IMR-90 (cell line): ENCODE measurements at regions not wholly inside any gene's neighbourhood (a gene's known extent, or its start where the extent isn't known, plus 50 kb on each side); places are given as distances from the start of the nearest gene placed in this dataset.
"Not testable (repeated sequence)": the region's sequence is repeated elsewhere in the genome, so short reads cannot be mapped to it uniquely, and the experiment has no call there.

Source experiments
- ATAC-seq: fragments of 200-7000 bp; cut with Tn5 transposase; 2 replicates; pipeline ENCODE4 v1.9.1; 2020; ENCODE audit warnings: low read depth, mild to moderate bottlenecking, moderate library complexity
- BruUV-seq: library from RNA; stranded (reverse); fragments of 400-500 nt; replicated peaks from 2 replicates; lab custom pipeline; 2021; lab: Mats Ljungman, UMichigan
- CTCF ChIA-PET: fragments of 300-600 bp; formaldehyde crosslinking; extraction: SDS; loops from one replicate; lab custom pipeline; 2021; ENCODE audit warnings: antibody characterized with exemption; lab: Yijun Ruan, JAX
- POLR2A ChIA-PET: fragments of 300-600 bp; sonication (Branson Sonifier 250); formaldehyde crosslinking; loops from one replicate; lab custom pipeline; 2022; ENCODE audit warnings: antibody characterized with exemption; ENCODE audit not compliant: unreplicated experiment; lab: Charles Lee
- DNase-seq: peaks from one replicate; pipeline ENCODE4 v3.0.0; 2013
- H2AFZ ChIP-seq: replicated peaks from 2 replicates; pipeline ENCODE3; 2013; ENCODE audit warnings: low read length, mild to moderate bottlenecking; ENCODE audit not compliant: poor library complexity
- H2AK5ac ChIP-seq: 2 replicates; pipeline ENCODE4 v1.6.1; 2013; ENCODE audit warnings: low read depth, low read length, inconsistent platforms
- H2AK9ac ChIP-seq: replicated peaks from 2 replicates; pipeline ENCODE3; 2013; ENCODE audit warnings: mild to moderate bottlenecking, low read depth, low read length, moderate library complexity; ENCODE audit not compliant: poor library complexity
- H2BK120ac ChIP-seq: 2 replicates; pipeline ENCODE4 v1.6.1; 2013; ENCODE audit warnings: low read depth, low read length, inconsistent platforms
- H2BK15ac ChIP-seq: 3 replicates; pipeline ENCODE4 v1.6.1; 2013; ENCODE audit warnings: low read depth, low read length, inconsistent platforms
- H2BK20ac ChIP-seq: 2 replicates; pipeline ENCODE4 v1.6.1; 2013; ENCODE audit warnings: low read depth, mild to moderate bottlenecking, inconsistent platforms, low read length, moderate library complexity
- H2BK5ac ChIP-seq: 2 replicates; pipeline ENCODE4 v1.6.1; 2013; ENCODE audit warnings: mild to moderate bottlenecking, low read depth, low read length, inconsistent platforms; ENCODE audit not compliant: poor library complexity, severe bottlenecking
- H3K14ac ChIP-seq: replicated peaks from 2 replicates; pipeline ENCODE4 v1.6.1; 2013; ENCODE audit warnings: low read depth, low read length, inconsistent platforms
- H3K18ac ChIP-seq: 2 replicates; pipeline ENCODE4 v1.6.1; 2013; ENCODE audit warnings: low read depth, low read length, control low read depth
- H3K23ac ChIP-seq: 2 replicates; pipeline ENCODE4 v1.6.1; 2013; ENCODE audit warnings: low read depth, low read length, inconsistent platforms
- H3K27ac ChIP-seq: 2 replicates; pipeline ENCODE4 v1.5.1; 2013; ENCODE audit warnings: mild to moderate bottlenecking, control low read depth, low read length; ENCODE audit not compliant: insufficient read depth
- H3K27me3 ChIP-seq: 2 replicates; pipeline ENCODE4 v1.6.1; 2013; ENCODE audit warnings: low read length; ENCODE audit not compliant: control insufficient read depth, insufficient read depth
- H3K36me3 ChIP-seq: 2 replicates; pipeline ENCODE4 v1.6.1; 2013; ENCODE audit warnings: low read length, mixed read lengths; ENCODE audit not compliant: control insufficient read depth, insufficient read depth
- H3K4ac ChIP-seq: 2 replicates; pipeline ENCODE4 v1.6.1; 2013; ENCODE audit warnings: low read depth, low read length, inconsistent platforms
- H3K4me1 ChIP-seq: 2 replicates; pipeline ENCODE4 v1.6.1; 2013; ENCODE audit warnings: low read length, mixed read lengths; ENCODE audit not compliant: control insufficient read depth, insufficient read depth
- H3K4me2 ChIP-seq: 2 replicates; pipeline ENCODE4 v1.6.1; 2013; ENCODE audit warnings: low read depth, mild to moderate bottlenecking, control low read depth, low read length, moderate library complexity
- H3K4me3 ChIP-seq: 2 replicates; pipeline ENCODE4 v1.5.1; 2013; ENCODE audit warnings: low read depth, mild to moderate bottlenecking, control low read depth, low read length, moderate library complexity; ENCODE audit not compliant: insufficient read depth
- H3K56ac ChIP-seq: 2 replicates; pipeline ENCODE4 v1.6.1; 2013; ENCODE audit warnings: low read length, inconsistent platforms; ENCODE audit not compliant: insufficient read depth; ENCODE audit errors: extremely low read depth
- H3K79me1 ChIP-seq, 2 experiments: 2 replicates each; pipeline ENCODE4 v1.6.1; 2013; ENCODE audit warnings: low read length in 2 of 2, inconsistent platforms in 1 of 2, low read depth in 1 of 2
- H3K9ac ChIP-seq: 2 replicates; pipeline ENCODE4 v1.6.1; 2013; ENCODE audit warnings: low read depth, low read length, control low read depth
- H3K9me1 ChIP-seq: 2 replicates; pipeline ENCODE4 v1.6.1; 2013; ENCODE audit warnings: low read length, inconsistent platforms; ENCODE audit not compliant: insufficient read depth
- H3K9me3 ChIP-seq: 2 replicates; pipeline ENCODE4 v1.6.1; 2013; ENCODE audit warnings: low read length; ENCODE audit not compliant: control insufficient read depth, insufficient read depth
- H4K20me1 ChIP-seq: 2 replicates; pipeline ENCODE4 v1.6.1; 2013; ENCODE audit warnings: low read length, inconsistent platforms; ENCODE audit not compliant: insufficient read depth
- H4K5ac ChIP-seq: 2 replicates; pipeline ENCODE4 v1.6.1; 2013; ENCODE audit warnings: mild to moderate bottlenecking, low read depth, low read length, control low read depth
- H4K8ac ChIP-seq, 2 experiments: 2 replicates each; pipeline ENCODE4 v1.6.1; 2013; ENCODE audit warnings: low read depth in 2 of 2, low read length in 2 of 2, control low read depth in 1 of 2, inconsistent platforms in 1 of 2
- H4K91ac ChIP-seq: 2 replicates; pipeline ENCODE4 v1.6.1; 2013; ENCODE audit warnings: low read depth, low read length, inconsistent platforms; ENCODE audit not compliant: insufficient read depth
- WGBS, 2 experiments: methylation state at CpG; one replicate each; pipeline versions ENCODE4 v1.1.5 to v1.1.7; 2013; ENCODE audit warnings: missing lambda C conversion rate in 2 of 2; ENCODE audit not compliant: insufficient read length in 1 of 2; ENCODE audit errors: extremely low coverage in 2 of 2; 5-methylcytosine and 5-hydroxymethylcytosine counted together
- dilution Hi-C: fragments of 300-500 bp; cut with HindIII; formaldehyde crosslinking; loops from one replicate; pipeline ENCODE4 v1.14.3; 2018; ENCODE audit warnings: low sequenced_read_pairs; ENCODE audit not compliant: unreplicated experiment
- in situ Hi-C: fragments of 300-500 bp; cut with MboI; formaldehyde crosslinking; loops from 3 replicates; pipeline ENCODE4 v1.14.3; 2019; ENCODE audit warnings: low sequenced_read_pairs, inconsistent platforms, mixed read lengths
- intact Hi-C: fragments of 100-400 bp; cut with micrococcal nuclease; formaldehyde crosslinking; loops from 2 replicates; pipeline ENCODE4 v1.10.0; 2022

GRCh38 chr18:10608450-10608849, 82.6 kb downstream of the NAPG start:
- H3K79me1 ChIP-seq, H4K91ac ChIP-seq, H3K9me1 ChIP-seq, H3K36me3 ChIP-seq, BruUV-seq, in situ Hi-C loops, H2BK120ac ChIP-seq, H4K20me1 ChIP-seq, H3K4me1 ChIP-seq, CTCF ChIA-PET, H2BK5ac ChIP-seq, H3K56ac ChIP-seq, H3K4ac ChIP-seq, H3K27me3 ChIP-seq, H4K5ac ChIP-seq, H2BK20ac ChIP-seq, H2AFZ ChIP-seq, H3K4me3 ChIP-seq, H3K18ac ChIP-seq, intact Hi-C loops, H2AK5ac ChIP-seq, H3K9me3 ChIP-seq, H2BK15ac ChIP-seq, H3K27ac ChIP-seq, POLR2A ChIA-PET, dilution Hi-C loops, H3K23ac ChIP-seq, ATAC-seq, H2AK9ac ChIP-seq, H3K4me2 ChIP-seq, H3K14ac ChIP-seq, DNase-seq, H4K8ac ChIP-seq, H3K9ac ChIP-seq: not testable (repeated sequence)
- WGBS, 2 experiments: no CpG with 5 or more reads among the region's 3 CpGs

- CTCF ChIA-PET, ATAC-seq, H4K8ac ChIP-seq, H3K4me3 ChIP-seq, dilution Hi-C loops, H2AK5ac ChIP-seq, H2BK20ac ChIP-seq, intact Hi-C loops, H3K18ac ChIP-seq, H2AFZ ChIP-seq, H4K20me1 ChIP-seq, POLR2A ChIA-PET, H3K4me2 ChIP-seq, H2AK9ac ChIP-seq, H3K4me1 ChIP-seq, H3K79me1 ChIP-seq, H3K9ac ChIP-seq, H3K23ac ChIP-seq, H3K14ac ChIP-seq, H2BK5ac ChIP-seq, H2BK120ac ChIP-seq, H3K36me3 ChIP-seq, DNase-seq, H3K9me1 ChIP-seq, BruUV-seq, H3K27ac ChIP-seq, H3K9me3 ChIP-seq, in situ Hi-C loops, H4K5ac ChIP-seq, H4K91ac ChIP-seq, H2BK15ac ChIP-seq, H3K56ac ChIP-seq, H3K27me3 ChIP-seq, H3K4ac ChIP-seq: not testable (repeated sequence)
- WGBS, 2 experiments: no CpG with 5 or more reads among the region's 4 CpGs
Observed at GRCh38 chr18:10609046-10609445, 83.2 kb downstream of the NAPG start.
